T-helper 17 cell (primary cell): ENCODE measurements at regions not wholly inside any gene's neighbourhood (a gene's known extent, or its start where the extent isn't known, plus 50 kb on each side); places are given as distances from the start of the nearest gene placed in this dataset.
"Not testable (repeated sequence)": the region's sequence is repeated elsewhere in the genome, so short reads cannot be mapped to it uniquely, and the experiment has no call there.

Experiments used
- ATAC-seq: fragments of 150-1000 bp; cut with Tn5 transposase; 2 replicates; pipeline ENCODE4 v1.10.0; 2021; ENCODE audit warnings: mild to moderate bottlenecking, moderate library complexity
- DNase-seq, 3 donors: peaks; one replicate each; pipeline versions ENCODE4 v3.0.0 to v3.0.0-alpha.2; 2020 to 2021
- H3K9me3 ChIP-seq: one replicate; pipeline ENCODE4 v1.7.0; 2013; ENCODE audit warnings: low read length, mild to moderate bottlenecking; ENCODE audit not compliant: control insufficient read depth, poor library complexity, severe bottlenecking
- H3K27ac Mint-ChIP-seq: one replicate; pipeline ENCODE4 v1.8.0; 2022; ENCODE audit warnings: mild to moderate bottlenecking, moderate library complexity, mixed read lengths
- H3K27me3 Mint-ChIP-seq: one replicate; pipeline ENCODE4 v1.8.0; 2022; ENCODE audit warnings: mixed read lengths
- H3K36me3 Mint-ChIP-seq: one replicate; pipeline ENCODE4 v1.8.0; 2022; ENCODE audit warnings: low read depth, mixed read lengths
- H3K4me1 Mint-ChIP-seq: one replicate; pipeline ENCODE4 v1.8.0; 2022; ENCODE audit warnings: mild to moderate bottlenecking, mixed read lengths
- H3K4me3 Mint-ChIP-seq: one replicate; pipeline ENCODE4 v1.8.0; 2022; ENCODE audit warnings: mild to moderate bottlenecking, moderate library complexity, mixed read lengths

- Mint-ChIP-seq H3K36me3 (no peaks in the 10 kb centered on the region), H3K27ac (no peak overlapping the region), H3K27me3 (peaks cover 7% of the 10 kb centered on the region), H3K4me3 (no peak overlapping the region), H3K4me1 (no peaks in the 10 kb centered on the region)
- no peaks in the 10 kb centered on the region for H3K9me3 ChIP-seq
- ATAC-seq (no peak), DNase-seq (no peak)
Observed at GRCh38 chr12:20089077-20089476, 279.3 kb upstream of the PDE3A start.

- ATAC-seq, DNase-seq, H3K4me3 Mint-ChIP-seq, H3K4me1 Mint-ChIP-seq, H3K27ac Mint-ChIP-seq, H3K36me3 Mint-ChIP-seq, H3K9me3 ChIP-seq, H3K27me3 Mint-ChIP-seq: not testable (repeated sequence)
Observed at GRCh38 chr12:20093190-20093810, 275.0 kb upstream of the PDE3A start.

- Mint-ChIP-seq H3K4me1 (no peaks in the 10 kb centered on the region), H3K27me3 (no peaks in the 10 kb centered on the region), H3K36me3 (no peaks in the 10 kb centered on the region), H3K27ac (no peak overlapping the region), H3K4me3 (no peak overlapping the region)
- ATAC-seq, result no peak
- no peaks in the 10 kb centered on the region for H3K9me3 ChIP-seq
- DNase-seq, result no peak
Observed at GRCh38 chr12:20096430-20096829, 271.9 kb upstream of the PDE3A start.

- H3K27ac Mint-ChIP-seq, result no peak overlapping the region
- ATAC-seq (no peak), DNase-seq (no peak)
- H3K27me3 Mint-ChIP-seq, result no peaks in the 10 kb centered on the region
- no peak overlapping the region for H3K4me3 Mint-ChIP-seq
- no peaks in the 10 kb centered on the region for H3K9me3 ChIP-seq
- H3K4me1 Mint-ChIP-seq, result no peaks in the 10 kb centered on the region
- no peaks in the 10 kb centered on the region for H3K36me3 Mint-ChIP-seq
Observed at GRCh38 chr12:20097626-20098025, 270.7 kb upstream of the PDE3A start.

- H3K9me3 ChIP-seq, result no peaks in the 10 kb centered on the region
- Mint-ChIP-seq H3K4me3 (no peak overlapping the region), H3K27me3 (no peaks in the 10 kb centered on the region), H3K4me1 (no peaks in the 10 kb centered on the region), H3K36me3 (no peaks in the 10 kb centered on the region), H3K27ac (no peak overlapping the region)
- no peak for ATAC-seq
- DNase-seq, result no peak
Observed at GRCh38 chr12:20099395-20100183, 268.7 kb upstream of the PDE3A start.

- Mint-ChIP-seq H3K27ac (no peak overlapping the region), H3K27me3 (no peaks in the 10 kb centered on the region), H3K4me1 (no peaks in the 10 kb centered on the region), H3K36me3 (no peaks in the 10 kb centered on the region), H3K4me3 (no peak overlapping the region)
- DNase-seq, result no peak
- no peak for ATAC-seq
- no peaks in the 10 kb centered on the region for H3K9me3 ChIP-seq
Observed at GRCh38 chr12:20101046-20101445, 267.3 kb upstream of the PDE3A start.

- Mint-ChIP-seq H3K4me3 (no peak overlapping the region), H3K36me3 (no peaks in the 10 kb centered on the region), H3K27ac (no peak overlapping the region), H3K27me3 (no peaks in the 10 kb centered on the region), H3K4me1 (no peaks in the 10 kb centered on the region)
- ATAC-seq (no peak), DNase-seq (no peak)
- no peaks in the 10 kb centered on the region for H3K9me3 ChIP-seq
Observed at GRCh38 chr12:20105943-20106342, 262.4 kb upstream of the PDE3A start.

- no peaks in the 10 kb centered on the region for H3K36me3 Mint-ChIP-seq
- H3K4me1 Mint-ChIP-seq, result no peaks in the 10 kb centered on the region
- DNase-seq, result no peak
- no peaks in the 10 kb centered on the region for H3K9me3 ChIP-seq
- ATAC-seq, result no peak
- H3K27me3 Mint-ChIP-seq, result no peaks in the 10 kb centered on the region
- H3K4me3 Mint-ChIP-seq, result no peak overlapping the region
- no peak overlapping the region for H3K27ac Mint-ChIP-seq
Observed at GRCh38 chr12:20109676-20110075, 258.7 kb upstream of the PDE3A start.

GRCh38 chr12:20115371-20115770 is 253.0 kb upstream of the PDE3A start:
- H3K36me3 Mint-ChIP-seq, DNase-seq, H3K27ac Mint-ChIP-seq, H3K4me1 Mint-ChIP-seq, H3K27me3 Mint-ChIP-seq, ATAC-seq, H3K4me3 Mint-ChIP-seq, H3K9me3 ChIP-seq: not testable (repeated sequence)

- Mint-ChIP-seq H3K4me3 (no peak overlapping the region), H3K4me1 (no peaks in the 10 kb centered on the region), H3K27me3 (no peaks in the 10 kb centered on the region), H3K36me3 (no peaks in the 10 kb centered on the region), H3K27ac (no peak overlapping the region)
- H3K9me3 ChIP-seq, result no peaks in the 10 kb centered on the region
- DNase-seq, result no peak
- ATAC-seq, result no peak
Observed at GRCh38 chr12:20119596-20120402, 248.5 kb upstream of the PDE3A start.

- H3K27me3 Mint-ChIP-seq, result no peaks in the 10 kb centered on the region
- no peak overlapping the region for H3K4me3 Mint-ChIP-seq
- ATAC-seq, result no peak
- no peak for DNase-seq
- H3K4me1 Mint-ChIP-seq, result no peaks in the 10 kb centered on the region
- H3K36me3 Mint-ChIP-seq, result no peaks in the 10 kb centered on the region
- no peaks in the 10 kb centered on the region for H3K9me3 ChIP-seq
- no peak overlapping the region for H3K27ac Mint-ChIP-seq
Observed at GRCh38 chr12:20120403-20120725, 248.0 kb upstream of the PDE3A start.

GRCh38 chr12:20122274-20122673 is 246.1 kb upstream of the PDE3A start:
- no peak overlapping the region for H3K4me3 Mint-ChIP-seq
- no peaks in the 10 kb centered on the region for H3K36me3 Mint-ChIP-seq
- H3K27ac Mint-ChIP-seq, result no peak overlapping the region

GRCh38 chr12:20123465-20123864 is 244.9 kb upstream of the PDE3A start:
- H3K27ac Mint-ChIP-seq, result no peak overlapping the region
- no peaks in the 10 kb centered on the region for H3K36me3 Mint-ChIP-seq
- DNase-seq (no peak), ATAC-seq (no peak)
- no peaks in the 10 kb centered on the region for H3K27me3 Mint-ChIP-seq
- no peaks in the 10 kb centered on the region for H3K9me3 ChIP-seq
- no peak overlapping the region for H3K4me3 Mint-ChIP-seq
- H3K4me1 Mint-ChIP-seq, result no peaks in the 10 kb centered on the region

More at GRCh38 chr12:20122274-20122673, 246.1 kb upstream of the PDE3A start:
- ATAC-seq (no peak), DNase-seq (no peak)
- H3K4me1 Mint-ChIP-seq, result no peaks in the 10 kb centered on the region
- no peaks in the 10 kb centered on the region for H3K9me3 ChIP-seq
- H3K27me3 Mint-ChIP-seq, result no peaks in the 10 kb centered on the region
